ENCODE measurements at regions not wholly inside any gene's neighbourhood (a gene's known extent, or its start where the extent isn't known, plus 50 kb on each side); places are given as distances from the start of the nearest gene placed in this dataset.

DNA sequence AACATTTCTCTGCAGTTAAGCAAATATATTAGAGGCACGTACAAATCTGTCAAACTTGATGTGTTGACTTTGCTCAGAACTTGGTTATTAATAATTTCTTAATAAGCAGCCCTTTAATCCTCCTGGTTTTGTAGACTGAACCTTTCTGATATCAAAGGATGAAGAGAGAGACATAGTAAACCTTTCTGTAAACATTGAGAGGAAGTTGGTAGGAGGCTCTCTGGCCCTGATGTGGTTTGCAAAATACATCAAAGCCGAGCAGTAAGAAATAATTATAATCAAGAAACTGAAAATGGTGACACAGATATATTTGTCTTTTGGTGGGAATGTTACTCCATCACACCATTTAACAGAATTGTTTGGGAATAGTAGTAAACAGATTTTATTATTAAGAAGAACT lies 111.9 kb downstream of the OXSM start:
- TF ChIP-seq CTCF (IDR thresholded peaks at IDR 0.05; ENCODE audit: borderline replicate concordance, extremely low read depth, low read length, poor library complexity, severe bottlenecking) = no peak
- no peak for TF ChIP-seq EZH2 (IDR thresholded peaks at IDR 0.05; ENCODE audit: borderline replicate concordance, low read depth, low read length, severe bottlenecking)

All from DND-41 (cell line).